ENCODE measurements at regions not wholly inside any gene's neighbourhood (a gene's known extent, or its start where the extent isn't known, plus 50 kb on each side); places are given as distances from the start of the nearest gene placed in this dataset.

DNA sequence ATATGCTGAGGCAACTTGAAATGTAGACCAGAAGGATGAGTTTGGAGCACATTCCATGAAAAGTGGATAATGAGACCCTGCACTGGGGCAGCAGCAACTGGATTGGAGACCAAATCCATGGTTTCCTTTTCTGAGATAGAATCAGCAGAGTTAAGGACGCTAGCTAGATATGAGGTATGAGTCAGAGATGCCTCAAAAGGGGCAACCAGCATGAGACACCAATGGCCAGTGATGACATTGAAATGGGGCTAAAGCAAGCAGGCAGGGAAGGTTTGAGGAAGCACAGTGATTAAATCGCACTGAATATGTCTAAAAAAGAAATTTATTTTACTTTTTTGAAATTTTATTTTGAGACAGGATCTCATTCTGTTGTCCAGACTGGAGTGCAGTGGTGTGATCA, 802.4 kb downstream of the TFAP2A start:
- no peak for DNase-seq (ENCODE audit: low spot score)

DNA sequence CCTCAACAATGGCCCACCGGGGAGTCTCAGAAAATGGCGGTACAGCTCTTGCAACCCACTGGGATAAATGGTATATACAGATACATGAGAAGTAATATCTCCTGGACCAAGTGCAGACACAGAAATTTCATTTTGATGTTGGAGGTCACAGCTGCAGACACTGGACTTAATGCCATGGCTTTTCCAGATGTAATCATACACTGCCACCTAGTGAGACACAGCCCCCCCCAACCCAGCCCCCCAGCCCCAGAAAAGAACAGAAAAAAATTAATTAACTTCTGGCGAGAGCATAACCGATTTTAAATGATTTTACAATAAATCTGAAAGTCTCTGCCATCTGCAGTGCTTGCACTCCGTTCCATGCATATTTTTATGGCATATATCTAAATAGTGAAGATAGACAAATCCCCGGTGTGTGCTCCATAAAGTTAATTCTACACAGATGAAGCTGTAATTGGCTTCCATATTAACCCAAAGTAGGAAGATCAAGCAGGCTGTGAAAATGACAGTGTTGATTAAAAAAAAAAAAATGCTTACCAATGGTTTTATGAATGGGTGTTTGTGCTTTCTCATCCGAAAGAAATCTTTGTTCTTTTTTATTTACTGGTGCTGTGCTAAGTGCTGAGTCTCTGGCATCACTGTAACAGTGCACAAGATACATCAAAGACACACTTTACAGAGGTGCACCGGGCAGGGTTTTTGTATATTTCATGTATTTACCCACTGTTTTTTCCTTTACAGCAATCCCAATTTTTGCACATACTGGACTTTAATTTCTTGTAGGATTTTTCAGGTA, 804.1 kb downstream of the TFAP2A start:
- DNase-seq (ENCODE audit: low spot score) = no peak

DNA sequence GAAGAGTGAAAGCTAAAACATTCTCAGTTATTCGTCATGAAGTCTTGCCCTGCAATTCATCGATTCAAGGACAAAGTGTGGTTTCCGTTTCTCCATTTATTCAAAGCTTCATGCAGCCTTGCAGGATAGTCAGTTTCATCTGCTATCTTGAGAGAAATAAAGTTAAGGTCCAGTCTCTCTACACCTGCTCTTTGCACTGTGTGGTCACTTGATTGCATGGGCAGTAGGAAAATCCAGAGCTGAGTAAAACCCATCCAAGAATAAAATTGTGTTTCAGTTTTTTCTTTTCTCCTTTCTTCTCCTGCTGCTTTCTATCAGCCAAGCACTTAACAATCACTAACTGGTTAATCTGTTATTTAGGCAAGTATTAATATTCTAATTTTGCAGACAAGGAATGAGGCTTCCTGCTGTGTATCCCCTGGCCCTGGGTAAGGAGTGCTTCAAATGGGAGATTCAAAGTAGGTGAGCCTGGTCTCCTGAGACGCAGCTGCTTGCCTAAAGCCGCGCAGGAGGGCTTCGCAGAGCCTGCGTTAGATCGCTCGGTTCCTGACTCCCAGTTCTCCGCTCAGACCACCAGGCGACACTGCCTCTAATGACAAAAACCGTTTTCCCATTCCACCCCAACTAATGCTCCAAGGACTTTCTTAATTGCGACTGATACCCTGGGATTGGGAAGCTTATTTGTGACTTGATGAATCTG, 808.3 kb downstream of the TFAP2A start:
- no peak for DNase-seq (ENCODE audit: low spot score)

DNA sequence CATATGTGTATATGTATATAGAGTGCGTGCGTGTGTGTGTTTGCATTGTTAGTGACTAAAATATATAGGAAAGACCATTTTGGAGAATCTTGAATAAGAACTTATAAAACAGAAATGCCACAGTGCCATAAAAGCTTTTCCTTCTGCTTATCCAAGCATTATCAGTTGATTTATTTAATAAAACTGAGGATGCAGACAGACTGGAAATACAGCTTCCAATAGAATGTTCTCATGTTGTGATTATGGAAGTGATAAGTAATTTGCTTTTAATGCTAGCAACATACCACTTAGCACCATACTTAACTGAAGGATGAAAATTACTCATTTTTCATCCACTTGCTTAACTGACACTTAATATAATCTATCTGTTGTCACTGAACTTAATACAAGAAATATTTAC, 820.1 kb downstream of the TFAP2A start:
- no peak for DNase-seq (ENCODE audit: low spot score)

DNA sequence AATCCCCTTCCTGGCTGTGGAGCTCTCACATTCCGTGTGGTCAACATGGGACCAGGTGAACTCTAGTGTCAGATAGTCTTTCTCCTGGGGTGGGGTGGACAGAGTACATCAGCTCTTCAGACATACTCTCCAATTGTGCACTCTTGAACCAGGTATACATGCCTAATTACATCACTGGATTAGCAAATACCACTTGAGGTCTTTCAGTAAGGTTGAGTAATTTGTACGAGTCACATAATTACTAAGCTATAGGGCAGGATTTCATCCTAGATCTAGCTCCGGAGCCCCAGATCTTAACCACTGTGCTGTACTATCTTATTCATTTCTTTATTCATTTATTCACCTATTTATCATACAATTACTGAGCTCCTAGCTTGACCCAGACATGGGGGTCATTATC, 821.3 kb downstream of the TFAP2A start:
- no peak for DNase-seq (ENCODE audit: low spot score)

DNA sequence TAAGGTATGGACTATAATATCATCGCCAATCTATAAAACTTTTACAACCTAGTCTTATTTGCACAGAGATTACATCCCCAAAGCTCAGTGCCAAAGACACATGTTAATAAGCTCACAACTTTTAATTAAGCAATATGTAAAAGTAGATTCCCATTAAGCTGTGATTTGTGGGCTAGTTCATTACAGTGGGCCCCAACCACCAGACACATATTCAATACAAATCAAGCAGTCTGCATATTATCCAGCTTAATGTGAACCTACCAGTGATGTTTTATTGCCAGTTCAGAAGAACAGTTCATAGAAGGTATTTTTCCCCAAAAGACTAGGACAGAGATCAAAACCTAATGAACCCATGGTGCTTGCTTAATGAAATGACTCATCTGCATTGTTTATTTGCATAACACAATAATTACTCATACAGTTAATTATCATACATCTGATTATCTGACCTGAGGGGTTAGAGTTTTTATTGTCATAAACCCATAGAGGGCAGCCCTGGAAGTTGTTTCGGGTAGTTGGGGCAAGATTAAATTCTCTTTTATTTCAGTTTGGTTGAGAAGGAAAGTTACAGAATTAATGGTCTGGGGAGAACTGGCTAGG, 831.0 kb downstream of the TFAP2A start:
- no peak for DNase-seq (ENCODE audit: low spot score)

DNA sequence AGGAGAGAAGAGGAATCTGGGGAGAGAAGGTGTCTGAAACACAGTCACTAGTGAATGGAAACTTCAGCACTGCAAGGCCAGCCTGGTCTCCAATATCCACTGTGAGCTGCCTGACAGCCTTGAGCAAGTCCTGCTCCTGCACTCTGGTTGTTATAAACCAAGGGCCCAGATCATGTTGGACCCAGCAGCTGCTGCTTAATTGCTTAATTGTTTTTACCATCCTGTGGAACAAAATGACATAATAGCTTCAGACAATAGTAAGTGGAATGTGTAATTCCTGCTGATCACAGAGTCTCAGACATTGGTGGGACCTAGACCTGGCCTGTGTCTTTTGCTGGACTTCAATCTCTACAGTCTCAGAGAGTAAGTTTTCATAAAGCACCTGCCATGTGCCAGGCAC, 833.7 kb downstream of the TFAP2A start:
- DNase-seq (ENCODE audit: low spot score) = no peak

DNA sequence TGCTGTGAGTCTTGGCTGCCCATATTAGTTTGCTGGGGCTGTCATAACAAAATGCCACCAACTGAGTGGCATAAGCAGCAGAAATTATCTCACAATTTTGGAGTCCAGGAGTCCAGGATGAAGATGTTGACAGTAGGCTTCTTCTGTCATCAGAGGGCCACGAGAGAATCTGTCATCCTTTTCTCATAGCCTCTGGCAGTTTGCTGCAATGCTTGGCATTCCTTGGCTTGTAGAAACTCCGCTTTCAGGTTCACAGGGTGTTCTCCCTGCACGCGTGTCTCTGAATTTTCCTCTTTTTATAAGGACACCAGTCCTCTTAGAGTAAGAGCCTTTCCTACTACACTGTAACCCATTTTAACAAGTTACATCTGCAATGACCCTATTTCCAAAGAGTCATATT, 838.4 kb downstream of the TFAP2A start:
- DNase-seq (ENCODE audit: low spot score) = no peak

DNA sequence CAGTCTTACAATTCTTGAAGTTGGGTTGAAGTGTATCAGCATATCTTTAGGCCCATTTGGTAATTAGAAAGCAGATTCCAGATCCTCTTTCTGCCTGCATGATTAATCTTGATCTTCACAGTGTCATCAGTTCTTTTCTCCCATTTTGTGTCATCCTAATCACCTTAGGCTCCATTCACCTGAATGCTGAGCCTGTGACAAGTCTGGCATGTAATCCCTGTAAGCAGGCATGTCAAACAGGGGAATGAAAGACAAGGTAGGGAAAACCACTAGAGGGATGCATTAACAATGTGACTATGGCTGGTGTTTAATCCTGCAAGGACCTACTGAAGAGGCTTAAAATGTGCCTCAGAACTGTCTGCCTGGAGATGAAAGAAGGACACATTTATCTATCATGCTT, 848.8 kb downstream of the TFAP2A start:
- DNase-seq (ENCODE audit: low spot score) = no peak

DNA sequence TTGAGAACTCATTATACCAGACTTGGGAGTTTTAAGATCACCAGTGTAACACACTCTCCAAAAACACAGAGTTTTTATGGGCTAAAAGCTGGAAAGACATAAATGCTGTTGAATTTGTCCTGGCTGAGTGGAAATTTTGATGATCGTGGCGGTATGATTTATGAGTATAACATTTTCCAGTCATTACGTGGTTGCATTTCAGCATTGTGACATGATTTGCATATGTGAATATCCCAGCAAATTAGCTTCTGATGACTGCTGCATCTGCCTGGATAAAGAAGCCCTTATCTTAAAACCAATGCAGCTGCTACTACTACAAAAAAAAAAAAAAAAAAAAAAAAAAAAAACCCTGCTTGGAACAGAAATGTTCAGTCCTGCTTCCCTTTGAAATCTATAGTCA, 850.9 kb downstream of the TFAP2A start:
- DNase-seq (ENCODE audit: low spot score) = no peak

DNA sequence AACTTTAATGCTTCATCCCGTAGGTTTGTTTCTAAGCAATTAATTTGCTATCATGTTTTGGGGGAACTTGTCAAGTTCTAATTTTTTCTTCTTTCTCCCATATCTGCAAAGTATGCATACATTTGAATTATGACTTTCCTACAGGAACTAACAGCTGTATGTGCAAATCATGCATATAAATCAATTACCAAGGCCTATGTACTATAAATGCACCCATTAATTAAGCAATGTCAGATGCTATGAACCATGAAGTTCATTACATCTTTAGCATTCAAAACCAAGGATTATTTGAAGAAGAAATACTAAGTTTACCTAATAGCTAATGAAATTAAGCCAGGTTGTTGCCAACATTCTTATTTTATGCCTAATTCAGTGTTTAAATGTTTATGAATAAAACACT, 851.3 kb downstream of the TFAP2A start:
- DNase-seq (ENCODE audit: low spot score) = no peak

DNA sequence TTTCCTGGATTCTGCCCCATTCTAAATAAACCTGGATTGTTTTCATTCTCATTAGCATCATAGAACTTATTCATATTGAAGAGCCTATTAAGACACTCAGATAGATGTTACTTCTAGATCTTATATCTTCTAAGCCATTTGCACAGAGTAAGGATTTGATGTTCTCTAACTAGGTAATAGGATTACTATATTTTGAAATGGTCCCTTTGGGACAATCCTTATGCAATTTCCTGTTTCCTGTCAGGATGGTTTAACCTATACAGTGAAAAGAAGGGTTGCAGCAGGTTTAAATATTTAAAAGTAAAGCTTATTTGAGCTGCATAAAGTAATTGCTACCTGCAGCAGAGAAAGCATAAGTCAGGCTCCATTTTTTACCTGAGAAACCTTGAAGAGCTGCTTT, 860.1 kb downstream of the TFAP2A start:
- DNase-seq (ENCODE audit: low spot score) = no peak

DNA sequence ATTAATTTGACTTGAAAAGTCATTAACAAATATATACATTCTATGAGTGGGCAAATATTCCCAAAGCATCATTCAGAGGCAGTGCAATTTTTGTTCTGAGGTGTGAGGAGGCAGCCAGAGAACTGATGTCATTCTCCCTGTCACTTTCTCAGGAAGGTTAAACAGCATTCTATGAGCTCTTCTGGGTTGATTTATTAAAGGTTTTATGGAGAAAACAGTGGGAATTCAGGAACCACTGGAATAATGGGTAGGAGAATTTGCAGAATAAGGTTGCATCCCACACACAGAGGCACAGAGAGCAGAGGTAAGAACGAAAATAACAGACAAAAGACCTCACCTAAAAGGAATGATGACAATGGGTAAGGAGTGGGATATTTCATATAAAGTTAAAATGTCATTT, 860.6 kb downstream of the TFAP2A start:
- DNase-seq (ENCODE audit: low spot score) = no peak

DNA sequence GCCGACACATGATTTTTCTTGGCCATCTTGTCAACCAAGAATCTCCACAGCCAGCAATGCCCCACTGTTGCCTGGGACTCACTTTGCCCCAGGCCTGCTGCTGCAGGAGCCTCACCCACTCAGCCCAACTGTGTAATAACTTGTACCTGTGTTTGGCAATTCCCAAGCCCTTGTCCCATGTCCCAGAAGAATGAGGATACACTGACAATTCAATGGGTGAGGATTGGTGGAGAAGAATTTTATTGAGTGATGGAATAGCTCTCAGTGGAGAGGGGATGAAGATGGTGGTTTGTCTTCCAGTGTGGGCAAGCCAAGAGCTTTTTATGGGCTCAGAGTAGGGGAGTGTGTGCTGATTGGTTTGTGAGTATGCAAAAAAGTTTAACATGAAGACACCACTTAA, 861.9 kb downstream of the TFAP2A start:
- no peak for DNase-seq (ENCODE audit: low spot score)

DNA sequence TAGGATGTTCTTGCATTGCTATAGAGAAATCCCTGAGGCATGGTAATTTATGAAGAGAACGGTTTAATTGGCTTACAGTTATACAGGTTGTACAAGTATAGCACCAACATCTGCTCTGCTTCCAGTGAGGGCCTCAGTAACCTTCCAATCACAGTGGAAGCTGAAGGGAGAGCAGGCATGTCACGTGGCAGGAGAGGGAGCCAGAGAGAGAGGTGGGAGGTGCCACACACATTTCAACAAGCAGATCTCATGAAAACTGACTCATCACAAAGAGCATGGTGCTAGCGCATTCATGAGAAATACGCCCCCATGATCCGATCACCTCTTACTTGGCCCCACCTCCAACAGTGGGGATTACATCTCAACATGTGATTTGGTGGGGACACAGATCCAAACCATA, 871.2 kb downstream of the TFAP2A start:
- no peak for DNase-seq (ENCODE audit: low spot score)

DNA sequence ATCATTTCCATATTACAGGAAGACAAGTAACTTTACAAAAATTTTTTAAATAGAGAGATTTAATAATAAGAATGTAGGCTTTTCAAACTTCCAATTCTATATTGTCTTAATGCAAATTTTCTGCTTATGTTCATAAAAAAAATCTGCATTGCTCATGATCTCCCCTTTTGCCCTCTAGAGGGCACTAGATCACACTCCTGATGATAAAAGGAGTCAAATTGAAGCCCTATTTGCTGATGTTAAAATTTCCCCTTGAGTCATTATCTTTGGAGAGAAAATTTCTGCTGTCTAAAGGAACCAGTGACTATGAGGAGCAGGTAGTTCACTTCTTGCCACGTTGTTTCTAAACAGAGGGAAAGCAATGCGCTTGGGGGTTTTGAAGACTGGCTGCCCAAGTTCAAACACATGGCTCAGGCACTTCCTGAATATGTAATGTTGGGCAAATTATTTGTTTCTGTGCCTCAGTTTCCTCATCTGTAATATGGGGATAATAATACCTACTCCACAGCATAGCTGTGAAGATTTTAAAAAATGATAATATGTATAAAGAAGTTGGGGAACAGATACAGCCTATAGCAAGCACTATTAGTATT, 874.2 kb downstream of the TFAP2A start:
- no peak for DNase-seq (ENCODE audit: low spot score)

DNA sequence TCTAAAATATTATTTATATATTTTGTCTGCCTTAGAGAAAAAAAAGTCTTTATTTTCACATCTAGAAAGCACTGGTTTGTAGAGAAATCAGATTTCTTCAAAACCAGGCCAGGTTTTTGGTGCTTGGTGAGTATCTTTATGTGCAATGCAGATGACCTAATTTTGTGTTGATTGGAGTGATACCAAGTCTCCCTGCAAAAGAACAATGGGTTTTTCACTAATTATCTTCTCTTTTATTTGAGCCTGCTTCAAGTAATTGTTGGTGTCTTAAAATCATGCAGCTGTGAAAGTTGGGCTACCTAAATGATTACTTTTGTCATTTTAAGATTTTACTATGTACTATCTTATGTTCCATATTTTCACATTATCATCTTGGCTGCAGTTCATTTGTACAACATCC, 874.7 kb downstream of the TFAP2A start:
- DNase-seq (ENCODE audit: low spot score) = no peak

DNA sequence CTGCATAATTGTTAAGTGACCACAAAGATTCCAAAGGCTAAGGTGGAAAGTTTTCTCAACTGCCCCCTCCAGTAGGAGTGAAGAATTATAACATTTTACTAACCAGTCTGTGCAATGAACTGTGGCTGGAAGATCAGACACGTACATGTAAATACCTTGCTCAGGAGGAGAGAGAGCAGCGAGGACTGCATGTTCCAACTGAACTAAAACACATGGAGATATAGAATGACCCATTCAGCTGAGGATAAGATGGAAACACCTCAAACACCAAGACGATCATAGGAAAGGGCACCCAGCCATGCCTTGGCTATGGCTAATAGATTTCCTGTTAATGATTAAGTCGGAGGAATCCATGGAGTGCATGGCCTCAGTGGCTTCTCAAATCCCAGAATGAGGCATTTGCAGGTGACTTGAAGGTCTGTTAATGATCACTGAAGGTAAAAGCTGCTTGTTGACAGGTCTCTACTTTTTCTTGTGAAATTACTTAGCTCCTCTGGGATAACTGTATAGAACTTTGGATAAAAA, 875.6 kb downstream of the TFAP2A start:
- DNase-seq (ENCODE audit: low spot score) = no peak

DNA sequence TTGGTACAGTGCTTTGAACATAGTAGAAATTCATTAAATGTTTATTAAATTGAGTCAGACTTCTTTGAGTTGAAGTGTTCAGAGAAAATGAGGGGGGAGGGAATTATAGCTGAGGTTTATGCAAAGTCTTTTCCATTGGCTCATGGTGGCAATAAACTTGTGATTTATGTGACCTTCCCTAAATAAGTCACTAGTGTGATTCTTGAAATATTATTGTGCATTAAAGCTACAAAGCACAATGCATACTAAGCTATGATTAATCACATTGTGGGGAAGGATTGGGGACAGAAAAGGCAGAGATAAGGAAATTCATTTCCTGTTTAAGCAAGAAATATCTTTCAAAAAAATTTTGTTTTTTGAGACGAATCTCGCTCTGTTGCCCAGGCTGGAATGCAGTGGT, 877.5 kb downstream of the TFAP2A start:
- no peak for DNase-seq (ENCODE audit: low spot score)

DNA sequence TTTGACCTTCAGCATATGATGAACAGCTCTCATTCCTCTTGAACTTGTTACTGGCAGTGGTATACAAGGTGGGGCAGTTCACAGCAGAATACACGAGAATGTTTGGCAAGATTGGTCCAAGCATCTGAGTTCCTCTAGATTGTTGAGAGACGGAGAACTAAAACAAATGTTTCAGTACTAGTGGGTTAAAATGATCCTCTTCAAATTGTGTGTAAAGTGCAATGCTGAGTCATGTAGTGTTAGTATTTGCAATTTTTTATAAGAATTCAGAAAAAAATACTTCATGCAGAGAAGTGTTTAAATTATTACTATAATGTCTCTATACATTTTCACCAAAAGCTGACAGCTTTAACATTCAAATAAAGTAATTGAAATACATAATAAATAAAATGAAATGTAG, 879.8 kb downstream of the TFAP2A start:
- no peak for DNase-seq (ENCODE audit: low spot score)

DNA sequence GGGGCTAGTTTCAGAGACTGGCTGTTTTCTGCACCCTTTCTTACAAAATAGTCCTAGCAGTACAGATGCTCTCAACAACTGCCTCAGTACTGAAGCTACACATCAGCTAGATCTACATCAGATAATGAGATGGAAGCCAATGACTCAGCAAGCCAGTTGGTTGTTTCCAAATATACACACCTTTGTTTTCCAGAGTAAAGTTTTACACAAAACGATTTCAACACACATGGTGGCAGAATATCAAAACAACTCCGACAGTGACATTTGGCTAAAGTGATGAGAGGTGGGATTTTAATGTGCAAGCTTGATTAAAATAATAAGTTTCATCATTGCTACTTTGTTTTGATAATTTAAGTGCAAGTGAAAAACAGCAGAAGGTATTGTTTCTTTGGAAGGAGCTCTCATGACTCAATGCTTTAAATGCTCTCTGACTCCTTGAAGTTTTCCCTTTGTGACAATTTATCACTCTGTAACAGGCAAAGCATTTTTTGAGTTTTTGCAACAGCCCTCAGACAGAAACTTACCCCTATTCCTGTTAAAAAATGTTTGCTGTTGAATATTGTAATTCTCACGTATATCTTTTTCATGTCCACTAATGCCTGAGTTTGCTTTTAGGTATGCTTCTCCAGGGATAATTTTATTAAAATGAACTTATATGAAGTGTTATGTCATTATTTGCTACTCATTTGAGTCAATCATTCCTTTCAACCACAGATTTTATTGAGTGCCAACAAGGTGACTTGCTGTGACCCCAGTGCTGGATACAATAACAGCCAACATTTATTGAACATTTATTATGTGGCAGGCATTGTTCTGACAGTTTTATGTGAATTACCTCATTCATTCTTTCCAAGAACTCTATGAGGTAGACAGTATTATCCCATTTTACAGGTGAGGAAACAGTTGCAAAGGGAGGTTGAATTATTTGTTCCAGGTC, 882.0 kb downstream of the TFAP2A start:
- DNase-seq (ENCODE audit: low spot score) = no peak
